HG02759 (cell line): ENCODE measurements at regions not wholly inside any gene's neighbourhood (a gene's known extent, or its start where the extent isn't known, plus 50 kb on each side); places are given as distances from the start of the nearest gene placed in this dataset.
"Not testable (repeated sequence)": the region's sequence is repeated elsewhere in the genome, so short reads cannot be mapped to it uniquely, and the experiment has no call there.

Experiments
- ATAC-seq: cut with Tn5 transposase; IDR thresholded peaks from one replicate; pipeline ENCODE4 v1.9.1; 2021; ENCODE audit warnings: mild to moderate bottlenecking, moderate library complexity; ENCODE audit not compliant: unreplicated experiment

DNA sequence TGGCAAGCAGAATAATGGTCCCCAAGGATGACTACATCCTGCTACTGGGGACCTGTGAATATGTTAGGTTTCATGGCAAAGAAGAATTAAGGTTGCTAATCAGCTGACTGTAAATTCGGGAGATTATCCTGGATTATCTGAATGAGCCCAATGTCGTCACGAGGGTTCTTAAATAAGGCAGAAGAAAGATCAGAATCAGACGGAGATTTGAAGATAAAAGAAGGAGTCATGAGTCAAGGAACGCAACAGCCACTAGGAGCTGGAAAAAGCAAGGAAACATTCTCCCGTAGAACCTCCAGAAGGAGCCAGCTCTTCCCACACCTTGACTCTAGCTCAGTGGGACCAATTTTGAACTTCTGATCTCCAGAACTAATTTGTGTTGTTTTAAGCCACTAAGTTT is 82.9 kb upstream of the APBB1IP start:
- ATAC-seq = no peak

DNA sequence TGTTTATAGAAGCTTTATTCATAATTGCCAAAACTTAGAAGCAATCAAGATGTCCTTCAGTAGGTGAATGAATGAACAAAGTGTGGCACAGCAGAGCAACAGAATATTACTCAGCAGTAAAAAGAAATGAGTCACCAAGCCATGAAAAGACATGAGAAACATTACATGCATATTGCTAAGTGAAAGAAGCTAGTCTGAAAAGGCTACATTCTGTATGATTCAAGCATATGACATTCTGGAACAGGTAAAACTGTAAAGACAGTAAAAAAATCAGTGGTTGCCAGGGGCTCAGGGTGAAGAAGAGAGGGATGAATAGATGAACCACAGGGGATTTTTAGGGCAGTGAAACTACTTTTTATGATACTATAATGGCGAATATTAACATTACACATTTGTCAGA is 80.9 kb upstream of the APBB1IP start:
- peak; percentile 89 for ATAC-seq

DNA sequence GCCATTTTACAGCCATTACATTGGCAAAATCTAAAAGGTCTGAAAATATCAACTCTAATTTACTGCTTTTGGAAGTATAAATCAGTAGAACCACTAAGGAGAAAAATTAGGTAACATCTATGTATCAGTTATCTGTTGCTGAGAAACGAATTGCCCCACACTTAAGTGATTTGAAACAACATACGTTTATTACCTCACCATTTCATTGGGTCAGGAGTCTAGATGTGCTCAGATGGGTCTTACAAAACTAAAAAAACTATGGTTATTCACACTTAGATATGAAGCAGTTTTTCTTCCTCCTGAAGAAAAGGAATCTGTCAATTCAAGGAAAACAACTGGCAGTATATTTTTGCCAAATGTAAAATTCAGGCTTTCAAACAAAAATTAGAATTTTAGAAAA is 80.1 kb upstream of the APBB1IP start:
- ATAC-seq = no peak

DNA sequence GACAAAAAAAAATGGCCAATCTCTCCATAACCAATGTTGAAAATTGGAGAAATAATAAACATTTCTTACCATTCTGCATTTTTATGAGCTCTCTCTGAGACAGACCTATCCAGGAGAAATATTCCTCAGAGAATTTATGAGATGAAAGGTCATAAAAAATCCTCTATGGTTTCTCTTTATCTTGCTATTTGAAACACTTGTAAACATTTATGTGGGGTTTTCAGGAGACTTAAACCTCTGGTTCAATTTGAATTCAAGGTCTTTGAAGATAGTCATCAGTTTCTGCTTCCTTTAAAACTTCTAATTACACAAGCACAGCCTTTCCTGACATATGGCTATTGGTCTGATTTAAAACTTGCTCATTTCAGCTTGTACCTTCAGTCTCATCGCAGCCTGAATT is 78.5 kb upstream of the APBB1IP start:
- ATAC-seq = no peak

DNA sequence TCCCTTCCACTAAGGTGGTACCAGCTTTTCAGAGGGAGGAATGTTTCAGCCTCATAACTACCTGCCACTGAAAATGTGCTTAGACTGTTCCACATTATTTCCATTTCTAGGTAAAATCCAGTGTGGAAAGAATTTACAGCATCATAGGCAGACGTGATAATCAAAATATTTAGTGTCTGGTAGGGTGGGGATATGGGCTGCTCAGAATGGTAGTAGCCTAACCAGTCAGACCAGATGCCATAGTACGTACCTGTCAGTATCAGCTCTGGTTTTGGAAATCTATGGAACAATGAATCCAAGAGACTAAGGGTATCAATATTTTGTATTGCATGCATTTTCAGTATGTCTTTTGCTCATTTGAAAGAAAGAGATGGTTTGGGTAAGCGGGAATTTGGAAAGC is 76.8 kb upstream of the APBB1IP start:
- no peak for ATAC-seq

DNA sequence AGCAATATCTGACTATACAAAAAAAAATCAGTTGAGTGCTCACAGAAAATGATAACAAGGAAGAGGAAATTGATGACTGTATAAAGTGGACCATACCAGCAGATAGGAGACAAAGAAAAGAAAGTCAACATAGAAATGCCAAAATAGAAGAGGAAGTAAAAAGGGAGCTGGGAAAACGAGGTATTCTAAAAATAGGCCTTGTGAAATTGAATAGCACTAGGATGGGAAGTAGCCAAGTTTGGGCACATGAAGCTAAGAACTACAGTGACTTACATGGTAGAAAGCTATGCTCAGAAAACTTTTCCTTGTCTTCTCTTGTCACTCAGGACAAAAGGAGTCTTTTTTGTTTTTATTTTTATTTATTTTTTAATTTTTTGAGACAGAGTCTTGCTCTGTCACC is 76.2 kb upstream of the APBB1IP start:
- no peak for ATAC-seq

DNA sequence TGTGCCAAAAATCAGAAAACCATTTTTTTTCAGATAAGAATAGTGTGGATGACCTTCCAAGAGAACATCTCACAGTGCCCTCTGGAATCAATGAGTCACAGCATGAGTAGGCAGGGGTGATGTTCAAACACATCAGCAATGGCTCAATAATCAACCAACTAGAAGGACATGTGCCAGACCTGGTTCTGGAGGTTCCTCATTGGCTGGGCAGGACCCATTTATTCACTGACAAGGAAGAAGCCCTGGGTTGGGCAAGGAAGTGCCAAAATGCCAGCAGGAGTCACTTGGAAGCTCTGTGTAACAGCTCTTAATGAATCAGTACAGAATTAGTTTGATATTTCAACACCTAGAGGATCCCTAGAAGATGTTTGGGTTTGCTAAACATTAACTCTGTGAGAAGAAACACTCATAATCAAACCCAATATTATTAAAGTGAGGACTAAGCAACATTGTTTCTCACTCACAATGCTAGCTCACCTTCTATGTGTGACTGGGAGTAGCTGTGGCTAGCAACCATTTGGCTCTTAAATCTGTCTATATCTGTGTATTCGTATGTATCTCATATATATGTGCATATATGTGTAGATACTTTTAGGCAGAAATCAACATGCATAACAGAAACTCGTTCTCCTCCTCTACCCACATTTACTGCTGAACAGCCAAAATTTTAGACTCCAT is 72.3 kb upstream of the APBB1IP start:
- ATAC-seq = no peak

DNA sequence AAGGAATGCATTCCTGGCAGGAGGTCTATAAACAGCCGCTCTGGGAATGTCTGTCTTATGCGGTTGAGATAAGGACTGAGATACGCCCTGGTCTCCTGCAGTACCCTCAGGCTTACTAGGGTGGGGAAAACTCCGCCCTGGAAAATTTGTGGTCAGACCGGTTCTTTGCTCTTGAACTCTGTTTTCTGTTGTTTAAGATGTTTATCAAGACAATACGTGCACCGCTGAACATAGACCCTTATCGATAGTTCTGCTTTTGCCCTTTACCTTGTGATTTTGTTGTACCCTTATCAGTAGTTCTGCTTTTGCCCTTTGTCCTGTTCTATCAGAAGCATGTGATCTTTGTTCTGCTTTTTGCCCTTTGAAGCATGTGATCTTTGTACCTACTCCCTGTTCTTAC is 71.1 kb upstream of the APBB1IP start:
- not testable (repeated sequence) for ATAC-seq

DNA sequence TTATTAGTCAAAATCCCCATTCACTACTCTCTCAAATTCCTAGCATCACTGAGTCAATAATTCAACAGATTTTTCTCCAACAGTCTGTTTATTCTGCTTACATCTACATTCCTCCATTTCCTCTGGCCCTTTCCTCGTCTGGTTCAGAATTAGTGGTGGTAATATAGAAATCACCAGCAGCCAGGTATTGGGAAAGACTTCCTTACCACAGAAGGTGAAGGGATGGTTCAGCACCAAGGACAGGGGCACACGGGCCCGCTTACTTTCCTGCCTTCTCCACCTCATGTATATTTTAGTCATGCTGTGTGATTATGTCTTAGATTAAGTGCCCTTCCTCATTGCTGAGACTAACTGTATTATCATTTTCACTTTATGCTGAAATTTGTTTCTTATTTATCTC is 70.4 kb upstream of the APBB1IP start:
- no peak for ATAC-seq

DNA sequence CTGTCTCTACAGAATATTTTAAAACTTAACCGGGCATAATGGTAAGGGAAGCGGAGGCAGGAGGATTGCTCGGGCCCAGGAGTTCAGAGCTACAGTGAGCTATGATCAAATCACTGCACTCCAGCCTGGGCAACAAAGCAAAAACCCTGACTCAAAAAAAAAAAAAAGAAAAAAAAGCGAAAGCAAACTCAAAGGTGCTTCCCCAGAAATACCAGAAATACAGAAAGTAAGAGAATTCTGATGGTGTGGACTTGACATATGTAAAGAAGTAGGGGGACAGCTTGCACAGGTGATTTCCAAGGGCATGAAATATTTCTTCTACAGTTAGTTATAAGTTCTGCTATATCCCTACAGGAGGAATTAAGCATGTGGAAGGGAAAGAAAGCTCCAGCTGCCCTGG is 69.7 kb upstream of the APBB1IP start:
- ATAC-seq = peak; percentile 62

DNA sequence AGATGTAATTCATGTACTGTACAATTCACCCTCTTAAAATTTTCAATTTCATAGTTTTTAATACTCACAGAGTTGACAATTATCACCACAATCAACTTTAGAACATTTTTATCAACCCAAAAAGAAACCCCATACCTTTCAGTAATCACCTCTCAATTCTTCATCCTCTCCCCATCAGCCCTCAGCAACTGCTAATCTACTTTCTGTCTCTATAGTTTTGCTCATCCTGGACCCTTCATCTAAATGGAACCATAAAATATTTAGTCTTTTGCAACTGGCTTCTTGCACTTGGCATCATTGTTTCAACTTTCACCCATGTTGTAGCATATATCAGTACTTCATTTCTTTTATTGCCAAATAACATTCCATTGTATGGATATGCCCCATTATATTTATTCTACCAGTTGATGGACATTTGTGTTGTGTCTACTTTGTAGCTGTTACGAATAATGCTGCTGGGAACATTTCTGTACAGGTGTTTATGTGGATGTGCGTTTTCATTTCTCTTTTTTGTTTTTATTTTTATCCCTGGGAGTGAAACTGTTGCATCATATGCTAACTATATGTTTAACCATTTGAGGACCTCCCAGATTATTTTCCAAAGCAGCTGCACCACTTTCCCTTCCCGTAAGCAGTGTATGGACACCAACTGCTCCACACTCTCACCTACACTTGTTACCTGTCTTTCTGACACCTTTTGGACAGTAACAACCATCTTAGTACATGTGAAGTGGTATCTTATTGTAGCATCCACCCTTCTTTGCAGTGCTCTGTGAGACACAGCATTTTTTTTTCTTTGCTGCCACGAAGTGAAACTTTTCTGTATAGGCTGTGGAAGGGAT is 65.4 kb upstream of the APBB1IP start:
- peak; percentile 72 for ATAC-seq

DNA sequence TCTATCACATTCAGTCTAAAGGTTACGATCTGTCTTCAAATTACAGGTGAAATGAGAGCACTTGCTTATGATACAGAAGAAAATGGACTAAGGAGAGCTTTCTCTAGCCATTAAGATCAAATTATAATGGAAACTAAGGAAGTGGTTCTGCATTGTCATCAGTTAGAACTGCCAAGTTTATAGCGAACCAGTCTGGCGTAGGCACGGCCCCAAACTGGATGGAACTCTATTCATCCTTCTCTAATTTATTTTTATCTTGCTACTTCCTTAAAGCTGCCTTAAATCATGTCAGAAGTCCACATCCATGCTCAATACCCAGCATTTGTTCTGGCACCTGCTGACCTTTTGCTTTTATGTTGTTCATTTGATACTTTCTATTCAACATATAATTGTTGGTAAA is 63.7 kb upstream of the APBB1IP start:
- no peak for ATAC-seq

DNA sequence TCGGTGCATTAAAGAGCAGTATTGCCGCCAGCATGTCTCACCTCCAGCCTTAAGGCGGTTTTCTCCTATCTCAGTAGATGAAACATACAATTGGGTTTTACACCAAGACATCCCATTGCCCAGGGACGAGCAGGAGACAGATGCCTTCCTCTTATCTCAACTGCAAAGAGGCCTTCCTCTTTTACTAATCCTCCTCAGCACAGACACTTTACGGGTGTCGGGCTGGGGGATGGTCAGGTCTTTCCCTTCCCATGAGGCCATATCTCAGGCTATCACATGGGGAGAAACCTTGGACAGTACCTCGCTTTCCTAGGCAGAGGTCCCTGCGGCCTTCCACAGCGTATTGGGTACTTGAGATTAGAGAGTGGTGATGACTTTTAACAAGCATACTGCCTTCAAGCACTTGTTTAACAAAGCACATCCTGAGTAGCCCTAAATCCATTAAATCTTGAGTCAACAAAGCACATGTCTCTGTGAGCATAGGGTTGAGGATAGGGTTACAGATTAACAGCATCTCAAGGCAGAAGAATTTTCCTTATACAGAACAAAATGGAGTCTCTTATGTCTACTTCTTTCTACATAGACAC is 60.8 kb upstream of the APBB1IP start:
- ATAC-seq = not testable (repeated sequence)

DNA sequence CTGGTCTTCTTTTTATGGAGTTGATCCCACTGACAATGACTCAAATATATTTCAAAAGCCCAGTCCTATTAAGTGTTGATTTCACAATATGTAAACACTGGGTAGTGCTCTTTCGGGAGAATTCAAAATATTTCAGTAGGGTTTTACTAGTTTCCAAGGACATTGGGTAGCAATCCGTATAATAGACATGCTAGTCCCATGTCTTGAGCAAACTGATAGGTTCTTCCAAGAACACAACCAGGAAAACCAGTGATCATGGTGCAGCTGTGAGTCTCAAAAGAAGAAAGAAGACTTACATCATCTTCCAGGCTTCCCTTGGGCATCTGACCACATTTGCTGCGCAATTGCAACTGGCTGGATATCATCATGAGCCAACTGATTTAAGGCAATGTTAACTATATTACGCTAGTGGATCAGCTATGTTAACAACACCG is 59.3 kb upstream of the APBB1IP start:
- ATAC-seq = no peak

DNA sequence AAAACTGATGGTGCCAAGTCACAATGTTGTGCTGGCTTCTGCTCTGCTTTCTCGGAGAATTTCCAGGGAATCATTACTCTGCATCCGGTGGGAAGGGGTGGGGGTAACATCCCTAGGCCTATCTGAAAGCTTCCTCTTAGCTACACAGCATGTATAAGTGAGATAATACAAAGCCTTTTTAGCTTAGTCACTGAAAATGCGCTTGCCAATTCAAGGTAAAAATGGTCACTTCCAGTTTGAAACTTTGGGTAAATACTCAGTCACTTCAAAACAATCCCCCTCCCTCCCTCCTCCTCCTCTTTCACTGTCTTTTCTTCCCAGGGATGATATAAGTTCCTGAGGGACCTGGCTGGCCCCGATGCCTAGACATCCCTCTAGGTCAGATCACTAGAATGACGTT is 57.3 kb upstream of the APBB1IP start:
- ATAC-seq = no peak

DNA sequence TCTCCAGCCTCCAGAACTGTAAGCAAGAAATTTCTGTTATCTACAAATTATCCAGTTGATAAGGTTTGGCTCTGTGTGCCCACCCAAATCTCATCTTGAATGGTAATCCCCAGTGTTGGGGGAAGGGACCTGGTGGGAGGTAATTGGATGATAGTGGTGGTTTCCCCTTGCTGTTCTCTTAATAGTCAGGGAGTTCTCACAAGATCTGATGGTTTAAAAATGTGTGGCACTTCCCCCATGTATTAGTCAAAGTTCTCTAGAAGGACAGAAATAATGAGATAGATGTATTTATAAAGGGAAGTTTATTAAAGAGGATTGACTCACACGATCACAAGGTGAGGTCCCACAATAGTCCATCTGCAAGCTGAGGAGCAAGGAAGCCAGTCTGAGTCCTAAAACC is 56.2 kb upstream of the APBB1IP start:
- no peak for ATAC-seq

DNA sequence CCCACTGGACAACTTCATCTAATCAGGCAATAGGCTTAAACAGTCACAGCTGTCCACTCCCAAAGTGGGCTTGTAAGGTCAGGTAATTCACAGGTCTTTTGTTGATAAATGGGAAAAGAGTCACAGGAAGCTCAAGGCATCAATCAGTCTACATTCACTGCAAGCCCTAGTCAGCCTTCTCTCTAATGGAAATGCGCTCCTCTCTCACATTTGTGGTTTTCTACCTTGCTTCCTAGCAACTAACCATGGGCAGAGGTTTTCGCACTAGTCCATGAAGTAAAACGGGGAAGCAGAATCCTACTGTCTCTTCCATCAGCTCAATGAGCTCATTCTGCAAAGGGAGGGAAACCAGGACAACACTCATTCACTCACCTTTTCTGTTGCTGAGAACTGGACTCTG is 53.5 kb upstream of the APBB1IP start:
- no peak for ATAC-seq

DNA sequence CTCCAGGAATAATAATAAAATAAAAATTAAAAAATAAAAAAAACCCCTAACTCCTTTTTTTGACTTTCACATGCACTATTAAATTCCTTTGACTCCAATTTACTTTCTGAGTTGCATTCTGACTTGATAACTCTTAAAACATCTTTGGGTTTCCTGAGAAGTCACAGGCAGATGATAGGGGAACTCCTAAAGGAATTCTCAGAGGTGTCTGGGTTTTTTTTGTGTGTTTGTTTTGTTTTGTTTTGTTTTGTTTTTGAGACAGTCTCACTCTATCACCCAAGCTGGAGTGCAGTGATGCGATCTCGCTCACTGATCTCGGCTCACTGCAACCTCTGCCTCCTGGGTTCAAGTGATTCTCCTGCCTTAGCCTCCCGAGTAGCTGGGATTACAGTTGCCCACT is 52.7 kb upstream of the APBB1IP start:
- peak; percentile 54 for ATAC-seq

DNA sequence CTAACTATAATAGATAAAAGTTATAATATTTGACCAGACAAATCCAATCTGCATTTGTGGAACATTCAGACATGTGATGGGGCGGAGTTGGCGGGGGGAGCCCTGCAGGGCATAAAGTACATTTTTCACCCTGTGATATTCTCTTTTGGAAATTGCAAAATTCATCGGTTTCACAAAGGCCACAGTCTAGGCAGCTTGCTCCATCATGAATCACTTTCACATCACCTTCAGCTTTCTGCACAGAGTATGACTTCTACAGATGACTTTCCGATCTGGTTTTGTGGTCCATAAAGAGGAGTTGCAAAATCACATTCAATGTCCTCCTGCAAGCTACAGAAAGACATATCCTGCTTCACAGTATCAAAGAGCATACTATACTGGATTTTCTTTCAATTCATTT is 51.4 kb upstream of the APBB1IP start:
- ATAC-seq = peak; percentile 41
